ENCODE measurements at regions not wholly inside any gene's neighbourhood (a gene's known extent, or its start where the extent isn't known, plus 50 kb on each side); places are given as distances from the start of the nearest gene placed in this dataset.

DNA sequence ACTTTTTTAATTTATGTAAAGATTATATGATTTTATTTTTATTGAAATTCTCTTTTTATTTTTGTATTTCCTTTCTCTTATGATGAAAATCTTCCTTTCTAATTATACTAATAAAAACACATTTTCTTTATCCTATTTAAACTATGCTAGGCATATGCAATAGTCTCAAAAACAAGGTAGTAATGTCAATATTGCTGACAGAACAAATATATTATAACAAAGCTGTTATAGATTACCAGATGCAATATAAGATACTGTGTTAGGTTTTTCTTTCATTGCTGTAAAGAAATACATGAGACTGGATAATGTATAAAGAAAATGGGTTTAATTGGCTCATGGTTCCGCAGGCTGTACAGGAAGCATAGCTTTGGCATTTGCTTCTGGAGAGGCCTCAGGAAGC is 631.2 kb upstream of the SOX11 start:
- DNase-seq (ENCODE audit: low spot score) = no peak

DNA sequence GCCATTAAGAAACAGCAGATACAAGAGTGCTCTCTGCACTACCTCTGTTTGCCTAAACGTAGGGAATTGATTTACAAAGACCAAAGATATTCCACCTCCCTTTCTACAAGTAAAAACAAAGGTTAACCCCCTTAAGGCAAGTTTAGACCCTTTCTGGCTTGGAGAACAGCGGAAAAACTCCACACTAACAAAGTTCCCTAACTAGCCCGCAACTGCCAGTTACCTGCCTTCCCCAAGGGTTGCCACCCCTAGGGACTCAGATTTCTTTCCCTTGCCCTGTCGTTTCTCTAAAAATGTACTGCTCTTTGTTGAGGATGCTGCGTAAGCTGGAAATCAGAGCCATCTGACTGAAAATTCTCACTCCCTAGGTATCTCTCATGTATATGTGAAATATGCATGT is 627.5 kb upstream of the SOX11 start:
- DNase-seq (ENCODE audit: low spot score) = no peak

DNA sequence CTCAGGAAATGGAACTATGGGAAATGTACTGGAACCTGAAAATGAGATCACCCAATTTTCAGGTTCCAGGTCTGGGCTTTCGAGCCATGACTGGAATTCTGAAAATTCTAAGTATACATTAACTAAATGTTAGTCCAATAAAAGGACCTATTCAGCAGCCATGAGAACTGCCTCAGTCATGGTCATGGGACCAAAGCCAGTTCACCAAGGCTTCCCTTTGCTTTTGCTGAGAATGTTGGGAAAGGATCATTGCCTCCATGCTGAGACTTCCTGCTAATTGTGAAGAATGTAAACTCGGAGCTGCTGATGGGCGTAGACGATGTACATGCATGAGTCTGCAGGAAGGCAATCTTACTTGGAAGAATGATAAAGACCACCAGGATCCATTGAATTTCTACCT is 624.4 kb upstream of the SOX11 start:
- DNase-seq (ENCODE audit: low spot score) = no peak

DNA sequence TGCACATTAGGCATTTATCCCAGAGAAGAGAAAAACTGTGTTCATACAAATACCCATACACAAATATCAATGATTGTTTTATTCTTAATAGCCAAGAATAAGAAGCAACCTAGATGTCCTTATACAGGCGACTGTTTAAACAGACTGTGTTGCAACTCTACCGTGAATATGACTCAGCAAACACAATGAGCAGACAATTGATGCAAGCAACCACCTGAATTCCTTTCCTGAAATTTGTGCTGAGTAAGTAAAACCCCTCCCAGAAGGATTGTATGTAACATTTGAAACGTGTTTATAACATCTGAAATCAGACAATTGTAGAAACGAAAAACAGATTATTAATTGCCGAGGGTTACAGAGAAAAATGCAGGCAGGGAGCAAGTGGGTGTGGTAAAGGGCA is 621.9 kb upstream of the SOX11 start:
- peak; percentile 55 for DNase-seq (ENCODE audit: low spot score)

DNA sequence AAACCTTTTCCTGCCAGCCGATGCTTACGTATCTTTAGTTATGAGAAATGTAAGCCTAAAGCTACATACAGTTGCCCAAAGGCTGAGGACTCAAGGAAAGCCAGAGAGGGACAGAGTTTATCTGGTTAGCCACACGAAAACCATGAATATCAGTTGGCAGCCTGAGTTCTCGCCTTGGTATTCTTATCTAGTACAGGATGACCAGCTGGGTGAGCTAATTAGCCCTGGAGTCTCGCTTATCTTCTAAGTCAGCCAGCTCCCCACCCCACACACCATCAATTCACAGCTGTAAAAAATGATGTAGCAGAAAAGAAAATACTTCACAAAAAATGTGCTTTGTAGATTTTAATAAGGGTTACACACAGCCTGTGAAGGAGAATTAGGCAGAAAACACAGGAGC is 617.5 kb upstream of the SOX11 start:
- peak; percentile 17 for DNase-seq (ENCODE audit: low spot score)

DNA sequence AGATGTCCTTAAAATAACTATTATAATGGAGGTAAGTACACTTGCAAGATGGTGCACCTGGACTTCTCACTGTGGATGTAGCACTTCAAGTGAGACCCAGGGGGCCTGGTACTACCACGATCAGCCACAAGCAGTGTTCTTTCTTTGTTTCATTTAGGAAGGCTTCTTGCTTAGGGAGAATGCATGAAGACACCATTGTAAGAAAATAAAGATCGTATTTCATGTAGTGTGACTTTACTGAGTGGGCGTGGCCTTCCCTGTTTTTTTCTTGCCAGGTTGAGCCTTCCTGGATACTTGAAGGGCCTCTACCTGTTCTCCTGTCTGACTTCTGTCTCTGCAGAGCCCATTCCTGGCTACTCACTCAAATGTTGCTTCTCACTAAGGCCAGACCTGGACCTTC is 615.6 kb upstream of the SOX11 start:
- DNase-seq (ENCODE audit: low spot score) = no peak

DNA sequence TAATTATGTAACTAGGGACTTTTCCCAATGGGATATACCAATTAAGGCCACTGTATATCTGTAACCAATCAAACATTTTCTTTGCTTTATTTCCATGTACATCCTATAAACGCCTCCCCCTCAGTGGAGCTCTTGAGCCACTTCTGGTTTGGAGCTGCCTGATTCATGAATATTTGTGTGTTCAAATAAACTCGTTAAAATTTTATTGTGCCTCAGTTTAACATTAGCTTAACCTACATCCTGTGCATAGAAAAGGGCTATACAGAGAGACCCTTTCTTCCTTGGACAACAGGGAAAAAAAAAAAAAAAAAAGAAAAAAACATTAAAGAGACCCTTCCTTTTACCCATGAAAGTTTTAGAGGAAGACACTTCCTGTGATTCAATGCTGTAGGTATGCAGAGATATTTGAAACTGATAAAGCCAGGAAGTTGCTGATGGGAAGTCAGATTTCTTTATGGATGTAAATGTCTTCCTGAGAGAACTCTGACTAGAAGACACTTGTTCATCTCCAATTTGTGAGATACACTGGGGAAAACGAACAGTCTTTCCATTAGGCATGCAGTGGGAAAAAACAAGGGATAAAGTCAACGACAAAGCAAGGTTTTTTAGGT is 614.6 kb upstream of the SOX11 start:
- DNase-seq (ENCODE audit: low spot score) = peak; percentile 56

DNA sequence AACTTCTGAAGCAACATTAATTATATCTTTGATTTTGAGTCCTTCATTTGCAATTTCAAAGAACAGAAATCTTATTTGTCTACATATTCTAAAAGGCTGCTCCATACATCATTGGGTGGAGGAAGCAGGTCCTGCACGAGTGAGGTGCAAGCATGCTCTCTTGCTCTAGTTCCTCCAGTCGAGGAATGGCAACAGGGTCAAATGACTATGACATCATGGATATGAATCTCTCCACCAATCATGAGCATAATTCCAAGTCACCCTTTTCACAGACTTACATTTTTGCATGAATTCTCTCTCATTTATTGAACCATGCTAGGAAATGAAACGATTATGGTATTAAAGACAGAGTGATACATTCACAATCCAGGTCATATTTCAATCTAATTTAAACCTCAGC is 608.8 kb upstream of the SOX11 start:
- no peak for DNase-seq (ENCODE audit: low spot score)

DNA sequence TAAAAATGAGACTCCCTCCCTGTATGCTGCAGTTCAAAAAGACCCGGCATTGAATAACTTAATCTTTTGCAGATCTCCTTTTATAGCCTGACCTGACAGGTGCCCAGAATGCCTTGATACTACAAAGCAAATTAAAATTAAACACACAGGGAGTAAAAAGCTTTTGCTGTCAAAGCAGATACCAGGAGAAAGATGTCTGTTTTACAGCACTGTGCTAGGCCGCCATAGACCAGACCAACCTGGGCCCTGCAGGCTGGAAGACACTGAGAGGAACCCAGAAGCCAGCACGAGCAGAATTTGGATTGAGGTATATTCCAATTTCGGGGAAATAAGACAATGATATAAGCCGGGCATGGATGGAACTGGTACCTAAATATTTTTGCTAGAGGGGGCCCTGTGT is 602.8 kb upstream of the SOX11 start:
- no peak for DNase-seq (ENCODE audit: low spot score)

DNA sequence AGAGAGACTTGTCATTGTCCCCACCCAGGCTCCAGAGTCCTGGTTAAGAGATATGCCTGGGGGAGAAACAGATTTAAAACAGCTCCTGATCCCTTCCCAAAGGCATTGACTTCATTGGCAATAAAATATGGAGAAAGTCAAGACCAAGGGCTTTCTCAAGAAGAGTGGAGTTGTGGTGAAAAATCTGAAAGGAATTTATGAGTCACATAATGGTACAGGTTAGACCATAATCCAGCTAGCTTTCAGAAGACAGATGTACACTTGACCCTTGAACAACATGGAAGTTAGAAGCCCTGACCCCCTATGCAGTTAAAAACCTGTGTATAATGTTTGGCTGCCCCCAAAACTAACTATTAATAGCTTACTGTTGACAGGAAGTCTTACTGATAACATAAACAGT is 599.1 kb upstream of the SOX11 start:
- peak; percentile 28 for DNase-seq (ENCODE audit: low spot score)

DNA sequence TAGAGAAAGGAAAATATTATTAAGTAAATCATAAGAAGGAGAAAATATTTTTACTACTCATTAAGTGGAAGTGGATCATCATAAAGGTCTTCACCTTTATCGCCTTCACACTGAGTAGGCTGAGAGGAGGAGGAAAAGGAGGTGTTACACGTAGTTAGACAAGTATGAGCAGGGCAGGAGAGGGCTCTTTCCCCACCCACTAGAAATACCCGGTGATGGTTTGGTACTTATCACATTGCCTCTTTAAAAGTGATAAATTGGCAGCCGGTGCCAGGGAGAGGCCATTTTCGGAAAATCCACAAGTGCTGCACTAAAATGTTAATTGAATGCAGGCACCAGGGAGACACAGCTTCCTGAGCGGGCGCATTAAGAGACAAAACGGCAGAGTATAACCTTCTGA is 598.7 kb upstream of the SOX11 start:
- DNase-seq (ENCODE audit: low spot score) = no peak

DNA sequence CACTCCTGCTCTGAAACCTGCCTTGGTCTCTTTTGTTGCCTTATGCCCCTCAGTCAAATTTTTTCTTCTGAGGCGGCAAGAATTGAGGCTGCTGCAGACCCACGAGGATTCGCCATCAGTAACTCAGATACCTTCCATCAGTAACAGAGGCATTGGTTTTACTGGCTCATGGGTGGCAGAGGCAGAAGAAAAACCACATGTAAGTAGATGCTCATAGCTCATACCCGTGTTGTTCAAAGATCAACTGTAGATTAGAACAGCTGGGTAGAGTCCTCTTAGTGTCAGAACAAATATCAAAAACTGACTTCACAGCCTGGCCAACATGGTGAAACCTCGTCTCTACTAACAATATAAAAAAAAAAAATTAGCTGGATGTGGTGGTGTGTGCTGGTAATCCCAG is 598.0 kb upstream of the SOX11 start:
- DNase-seq (ENCODE audit: low spot score) = no peak

DNA sequence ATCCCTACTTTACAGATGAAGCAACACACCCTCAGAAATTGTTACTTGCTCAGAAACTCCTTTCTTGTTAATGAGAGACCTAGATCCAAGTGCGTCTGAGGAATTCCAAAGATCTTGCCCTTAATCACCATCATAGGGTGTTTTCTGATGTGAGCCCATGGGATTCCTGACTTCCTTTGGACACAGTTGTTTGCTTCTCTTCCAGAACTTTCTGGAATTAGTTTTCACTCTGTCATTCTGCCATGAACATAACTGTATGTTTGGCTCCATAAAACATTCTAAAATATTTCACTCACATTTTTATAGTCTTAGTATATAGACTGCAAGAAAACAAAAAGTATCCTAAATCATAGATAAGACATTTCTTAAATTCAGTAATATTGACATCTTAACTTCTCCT is 593.9 kb upstream of the SOX11 start:
- no peak for DNase-seq (ENCODE audit: low spot score)

DNA sequence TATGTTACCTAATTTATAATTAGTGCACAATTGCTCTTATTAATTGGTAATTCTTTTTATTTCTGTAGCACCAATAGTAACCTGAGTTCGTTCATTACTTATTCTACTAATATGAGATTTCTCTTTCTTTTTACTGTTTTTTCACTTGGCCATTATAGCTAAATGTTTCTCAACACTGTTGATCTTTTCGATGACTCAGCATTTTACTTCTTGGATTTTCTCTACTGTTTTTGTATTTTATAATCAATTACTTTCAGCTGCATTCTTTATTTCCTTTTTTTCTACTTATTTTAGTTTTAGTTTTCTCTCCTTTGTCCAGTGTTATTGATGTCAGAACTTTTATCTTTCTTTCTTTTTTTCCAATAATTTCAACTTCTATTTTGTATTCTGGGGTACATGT is 589.4 kb upstream of the SOX11 start:
- no peak for DNase-seq (ENCODE audit: low spot score)

DNA sequence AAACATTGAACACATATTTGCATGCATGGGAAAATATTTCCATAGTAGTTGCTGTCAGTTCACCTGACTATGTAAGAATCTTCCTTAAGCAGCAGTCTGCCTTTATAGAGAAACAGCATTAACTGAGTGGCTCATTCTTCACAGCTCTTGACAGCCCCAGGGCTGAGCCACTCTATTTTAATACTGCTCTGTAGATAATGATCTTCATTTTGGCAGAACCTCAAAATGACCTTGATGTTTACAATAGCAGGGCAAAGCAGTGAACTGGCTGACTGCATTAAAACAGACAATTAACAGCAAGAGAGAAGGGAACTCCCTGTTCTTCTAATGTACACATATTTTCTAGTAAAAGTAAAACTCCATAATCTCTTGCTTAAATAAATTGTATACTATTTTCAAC is 580.6 kb upstream of the SOX11 start:
- DNase-seq (ENCODE audit: low spot score) = peak; percentile 72

DNA sequence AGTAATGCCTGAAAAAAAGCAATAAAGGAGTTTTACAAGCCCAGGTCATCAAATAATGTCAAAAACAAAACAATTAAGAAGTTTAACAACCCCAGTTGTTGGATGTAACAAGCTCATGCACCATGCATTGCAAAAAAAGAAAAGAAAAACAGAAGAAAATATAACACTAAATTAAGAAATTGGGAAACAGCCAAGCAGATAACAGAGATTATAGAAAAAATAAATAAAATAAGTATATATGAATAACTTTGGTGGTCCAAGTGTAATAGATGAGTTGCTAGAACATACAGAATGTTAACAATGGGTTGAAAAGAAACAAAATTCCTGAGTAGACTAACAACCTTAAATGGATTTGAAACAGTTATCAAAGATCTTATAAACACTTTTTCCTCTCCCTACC is 573.1 kb upstream of the SOX11 start:
- DNase-seq (ENCODE audit: low spot score) = no peak

DNA sequence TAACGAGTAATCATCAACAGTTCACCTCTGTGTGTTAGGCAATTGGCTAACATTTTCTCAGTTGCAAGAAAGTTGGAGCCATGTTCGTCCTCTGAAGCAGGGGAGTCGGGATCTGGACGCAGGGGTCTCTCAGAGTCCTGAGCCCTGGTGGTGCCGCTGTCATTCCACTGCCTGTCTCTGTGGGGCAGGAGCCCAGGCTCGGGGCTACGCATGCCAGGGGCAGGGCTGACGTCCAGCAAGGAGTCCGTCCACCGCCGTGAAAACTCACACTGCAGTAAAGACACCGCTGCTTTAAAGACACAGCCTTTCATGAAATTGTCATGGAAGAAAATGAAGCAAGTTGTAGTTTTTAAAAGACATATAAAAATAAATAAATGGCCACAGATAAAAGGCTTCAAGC is 571.1 kb upstream of the SOX11 start:
- DNase-seq (ENCODE audit: low spot score) = no peak

DNA sequence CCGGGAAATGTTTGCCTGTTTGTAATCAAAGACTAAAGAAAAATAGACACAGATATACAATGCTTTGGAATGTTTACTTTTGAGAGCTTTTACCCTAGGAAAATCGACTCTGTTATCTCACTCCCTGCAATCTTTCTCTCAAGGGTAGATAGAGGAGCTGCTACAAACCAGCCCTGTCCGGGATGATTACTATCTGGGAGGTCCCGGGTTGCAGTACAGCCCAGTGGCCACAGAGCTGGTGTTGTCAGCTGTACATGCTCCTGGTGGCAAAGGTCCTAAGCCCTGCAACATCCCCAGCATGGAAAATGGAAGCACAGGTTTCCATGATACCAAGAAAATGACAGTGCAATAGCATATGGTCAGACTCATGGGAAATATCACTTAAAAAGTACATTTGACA is 570.5 kb upstream of the SOX11 start:
- DNase-seq (ENCODE audit: low spot score) = no peak

DNA sequence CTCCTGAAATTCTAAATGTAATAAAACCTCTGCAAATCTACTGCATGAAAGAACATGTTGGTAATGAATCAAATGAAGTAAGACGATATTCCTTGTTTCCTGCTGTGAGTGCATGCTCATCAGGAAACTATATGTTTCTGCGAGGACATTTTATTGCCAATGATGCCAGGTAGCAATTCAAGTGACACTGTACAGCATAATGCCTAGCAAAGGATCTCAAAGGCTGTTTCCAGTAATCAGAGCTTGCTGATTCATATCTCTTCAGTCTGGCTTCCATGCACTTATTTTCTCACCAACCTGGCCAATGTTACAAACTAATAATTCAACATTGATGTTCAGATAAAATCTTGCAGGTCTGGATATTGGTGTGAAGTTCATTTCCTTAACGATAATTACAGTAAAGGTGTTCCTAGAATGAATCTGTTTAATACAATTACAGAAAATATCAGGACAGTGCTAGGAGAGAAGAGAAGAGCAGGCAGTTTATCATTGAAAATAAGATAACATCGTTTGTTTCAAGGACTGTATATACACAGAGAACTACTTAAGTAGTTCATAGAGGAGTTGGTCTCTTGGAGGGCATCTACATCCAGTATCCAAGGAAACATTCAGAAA is 568.5 kb upstream of the SOX11 start:
- no peak for DNase-seq (ENCODE audit: low spot score)

DNA sequence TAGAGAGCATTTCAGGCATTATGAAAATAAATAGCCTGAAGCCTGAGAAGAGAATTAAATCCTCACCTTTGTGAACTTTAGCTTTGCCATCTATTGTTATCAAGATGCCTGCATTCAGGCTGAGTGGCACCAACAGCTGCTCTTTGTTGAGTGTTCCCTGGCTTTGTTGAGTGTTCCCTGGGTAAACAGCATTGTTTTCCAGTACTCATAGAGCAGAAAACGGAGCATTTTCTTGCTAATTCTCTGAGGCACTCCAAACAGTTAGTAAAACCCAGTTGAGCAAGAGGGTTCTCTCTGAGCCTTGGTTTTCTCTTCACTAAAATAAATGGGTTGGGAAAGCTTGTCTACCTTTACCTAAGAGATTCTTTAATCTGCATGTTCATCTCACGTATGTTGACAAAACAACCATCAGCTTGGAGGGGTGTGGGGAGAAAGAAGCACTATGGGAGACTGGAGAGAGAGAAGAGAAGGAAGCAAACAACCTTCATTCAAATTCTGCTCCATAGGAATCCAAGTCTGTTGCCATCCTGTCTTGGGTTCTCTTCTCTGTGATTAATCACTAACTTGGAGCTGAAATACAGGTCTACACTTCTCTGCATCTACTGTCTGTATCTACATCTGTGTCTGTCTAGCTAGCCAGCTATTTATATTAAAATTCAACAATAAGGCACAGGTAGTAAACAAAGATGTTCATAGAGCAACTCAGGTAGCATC is 567.0 kb upstream of the SOX11 start:
- no peak for DNase-seq (ENCODE audit: low spot score)

DNA sequence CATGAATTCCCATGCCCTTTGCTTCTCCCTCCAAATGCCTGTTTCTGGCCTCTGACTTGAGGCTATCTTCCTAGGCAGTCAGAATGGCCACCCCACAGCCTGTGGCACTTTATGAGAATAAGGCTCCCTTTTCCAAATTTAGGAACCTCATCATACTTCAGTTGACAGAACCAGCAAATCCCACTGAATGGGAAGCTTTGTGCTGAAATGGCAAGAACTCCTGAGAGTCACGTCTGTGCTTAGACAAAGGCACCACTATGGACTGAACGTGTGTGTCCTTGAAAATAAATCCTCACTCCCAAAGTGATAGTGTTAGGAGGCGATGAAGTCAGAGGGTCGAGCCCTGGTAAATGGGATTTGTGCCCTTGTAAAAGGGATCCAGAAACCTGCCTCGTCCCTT is 559.9 kb upstream of the SOX11 start:
- DNase-seq (ENCODE audit: low spot score) = no peak

DNA sequence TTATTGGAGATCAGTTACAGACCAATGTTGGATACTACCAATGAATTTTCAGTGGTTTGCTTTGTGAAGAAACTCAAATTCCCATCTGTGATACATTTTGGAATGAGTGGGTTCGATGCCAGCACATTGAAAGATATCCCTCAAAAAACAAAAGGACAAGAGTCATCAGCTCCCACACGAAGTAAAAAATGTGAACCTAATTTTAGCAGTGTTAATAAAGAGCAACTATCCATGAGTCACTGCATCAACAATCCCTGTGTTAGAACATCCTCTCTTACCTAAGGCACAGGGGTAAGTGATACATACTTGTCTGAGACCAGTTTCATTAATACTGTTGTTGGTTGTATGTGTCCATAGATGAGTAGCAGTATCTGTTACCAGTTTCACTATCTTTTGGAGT is 551.8 kb upstream of the SOX11 start:
- peak; percentile 64 for DNase-seq (ENCODE audit: low spot score)

DNA sequence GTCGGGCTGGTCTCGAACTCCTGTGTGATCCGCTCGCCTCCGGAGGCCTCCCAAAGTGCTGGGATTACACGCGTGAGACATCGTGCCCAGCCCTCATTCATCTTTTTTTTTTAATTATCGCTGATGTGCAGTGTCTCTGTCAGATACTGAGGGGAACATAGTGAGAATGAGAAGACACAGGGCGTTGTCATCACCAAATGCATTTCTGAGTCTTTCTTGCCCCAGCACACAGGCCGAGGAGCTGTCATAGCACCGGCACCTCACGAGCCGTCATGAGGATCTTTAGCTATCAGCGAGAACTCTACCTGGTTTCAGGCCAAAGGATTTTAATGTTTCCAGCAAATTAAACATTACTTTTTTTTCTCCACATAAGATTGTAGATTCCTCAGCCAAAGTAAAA is 548.0 kb upstream of the SOX11 start:
- no peak for DNase-seq (ENCODE audit: low spot score)

DNA sequence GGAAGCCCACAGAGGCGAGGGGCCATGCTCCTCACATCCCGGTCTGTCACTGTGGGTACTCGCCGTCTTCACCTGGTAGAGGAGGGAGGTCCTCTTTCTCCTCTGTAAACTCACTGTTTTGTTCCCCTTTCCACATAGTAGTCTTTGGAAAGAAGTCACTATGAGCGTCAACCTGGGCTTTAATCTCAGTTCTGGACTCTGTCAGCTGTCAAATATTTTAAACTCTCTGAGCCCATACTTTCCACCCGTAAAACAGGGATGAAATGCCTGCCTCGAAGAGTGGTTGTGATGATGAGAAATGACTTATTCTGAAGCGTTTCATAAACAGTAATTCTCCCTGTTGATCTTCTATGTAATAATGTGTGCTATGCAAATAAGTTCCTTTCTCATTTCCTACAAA is 547.1 kb upstream of the SOX11 start:
- no peak for DNase-seq (ENCODE audit: low spot score)
